Right lobe of liver (tissue), 6 donors: ENCODE measurements at regions not wholly inside any gene's neighbourhood (a gene's known extent, or its start where the extent isn't known, plus 50 kb on each side); places are given as distances from the start of the nearest gene placed in this dataset.

Source experiments
- ATAC-seq, 4 donors: fragments of 200-7000 bp; cut with Tn5 transposase; one replicate each; pipeline ENCODE4 v1.9.1; 2020; ENCODE audit warnings: mild to moderate bottlenecking in 4 of 4, moderate library complexity in 4 of 4
- DNase-seq, 3 donors: peaks; one replicate each; pipeline ENCODE4 v3.0.0-alpha.2; 2020
- H3K27ac ChIP-seq, 3 donors: fragments of 200-600 bp; one replicate each; pipeline ENCODE4 v1.8.0; 2022
- H3K27me3 ChIP-seq, 2 donors: fragments of 200-600 bp; one replicate each; pipeline ENCODE4 v1.8.0; 2022
- H3K36me3 ChIP-seq, 4 donors: fragments of 200-600 bp; sonication (generic) in 1 of 4; one replicate each; pipeline versions ENCODE4 v1.5.1 to v1.8.0; 2017 to 2022; ENCODE audit warnings: control low read depth in 1 of 4
- H3K4me1 ChIP-seq, 4 donors: fragments of 200-600 bp; sonication (generic) in 1 of 4; one replicate each; pipeline versions ENCODE4 v1.5.1 to v1.8.0; 2017 to 2022; ENCODE audit warnings: control low read depth in 1 of 4
- H3K4me3 ChIP-seq, 3 donors: fragments of 200-600 bp; one replicate each; pipeline ENCODE4 v1.8.0; 2022
- H3K9me3 ChIP-seq, 4 donors: fragments of 200-600 bp; sonication (generic) in 1 of 4; one replicate each; pipeline versions ENCODE4 v1.5.1 to v1.8.0; 2017 to 2022; ENCODE audit warnings: control low read depth in 1 of 4
- POLR2A ChIP-seq: fragments of 450-650 bp; IDR thresholded peaks from one replicate; pipeline ENCODE4 v1.6.1; 2017; ENCODE audit warnings: antibody characterized with exemption, mild to moderate bottlenecking
- WGBS: methylation state at CpG from one replicate; pipeline ENCODE4 v1.1.6; 2018; ENCODE audit warnings: low coverage, low lambda C conversion rate; ENCODE audit not compliant: insufficient coverage; ENCODE audit errors: missing lambda C conversion rate; 5-methylcytosine and 5-hydroxymethylcytosine counted together
- intact Hi-C, 2 donors: fragments of 100-400 bp; cut with DNase I; formaldehyde crosslinking; loops; one replicate each; pipeline versions ENCODE4 v1.11.2 to v1.14.1; 2022
- TF ChIP-seq, protein P1 (sequence below), 4 donors: fragments of 200-600 bp in 3 of 4; fragments of 450-650 bp in 1 of 4; IDR thresholded peaks; one replicate each; pipeline versions ENCODE4 v1.5.1 to v1.8.0; 2016 to 2022; ENCODE audit warnings: antibody characterized with exemption in 4 of 4, mild to moderate bottlenecking in 2 of 4
- donor health status: DM: no; HTN: yes; CAD: no.
- donor health status: DM: no; HTN: no; CAD: no.
- donor health status: DM: no; HTN: no; CAD: no.
- donor health status: DM: no; HTN: yes; CAD: no.
- donor health status: DM: no; HTN: yes; CAD: no.

DNA sequence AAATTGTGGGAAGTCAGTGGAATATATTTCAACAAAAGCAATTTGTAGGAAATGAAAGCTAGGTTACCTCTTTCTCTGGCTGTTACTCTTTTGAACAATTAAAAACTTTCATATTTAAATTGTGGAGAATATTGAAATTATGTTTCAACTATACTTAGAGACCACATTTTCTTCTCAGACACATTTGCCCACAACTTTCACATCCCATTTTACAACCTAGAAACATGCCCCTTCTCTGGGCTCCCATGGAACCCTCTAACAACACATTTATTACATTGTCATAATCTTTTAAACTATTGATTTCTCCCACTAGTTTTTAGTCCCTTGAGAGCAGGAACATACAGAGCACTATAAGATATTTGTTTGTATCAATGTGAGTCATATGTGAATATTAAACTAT lies 211.7 kb upstream of the TTC14 start:
- Histone ChIP-seq H3K4me1 (no peaks in the 10 kb centered on the region), H3K9me3 (no peaks in the 10 kb centered on the region), H3K36me3 (no peaks in the 10 kb centered on the region), H3K27me3 (no peaks in the 10 kb centered on the region), H3K4me3 (no peak overlapping the region), H3K27ac (no peak overlapping the region)
- TF ChIP-seq POLR2A: no peak
- TF ChIP-seq, protein P1, sequence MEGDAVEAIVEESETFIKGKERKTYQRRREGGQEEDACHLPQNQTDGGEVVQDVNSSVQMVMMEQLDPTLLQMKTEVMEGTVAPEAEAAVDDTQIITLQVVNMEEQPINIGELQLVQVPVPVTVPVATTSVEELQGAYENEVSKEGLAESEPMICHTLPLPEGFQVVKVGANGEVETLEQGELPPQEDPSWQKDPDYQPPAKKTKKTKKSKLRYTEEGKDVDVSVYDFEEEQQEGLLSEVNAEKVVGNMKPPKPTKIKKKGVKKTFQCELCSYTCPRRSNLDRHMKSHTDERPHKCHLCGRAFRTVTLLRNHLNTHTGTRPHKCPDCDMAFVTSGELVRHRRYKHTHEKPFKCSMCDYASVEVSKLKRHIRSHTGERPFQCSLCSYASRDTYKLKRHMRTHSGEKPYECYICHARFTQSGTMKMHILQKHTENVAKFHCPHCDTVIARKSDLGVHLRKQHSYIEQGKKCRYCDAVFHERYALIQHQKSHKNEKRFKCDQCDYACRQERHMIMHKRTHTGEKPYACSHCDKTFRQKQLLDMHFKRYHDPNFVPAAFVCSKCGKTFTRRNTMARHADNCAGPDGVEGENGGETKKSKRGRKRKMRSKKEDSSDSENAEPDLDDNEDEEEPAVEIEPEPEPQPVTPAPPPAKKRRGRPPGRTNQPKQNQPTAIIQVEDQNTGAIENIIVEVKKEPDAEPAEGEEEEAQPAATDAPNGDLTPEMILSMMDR (IDR thresholded peaks at IDR 0.05): no peak
- no peak for DNase-seq
- intact Hi-C loops: no loop called here
- no peak for ATAC-seq

DNA sequence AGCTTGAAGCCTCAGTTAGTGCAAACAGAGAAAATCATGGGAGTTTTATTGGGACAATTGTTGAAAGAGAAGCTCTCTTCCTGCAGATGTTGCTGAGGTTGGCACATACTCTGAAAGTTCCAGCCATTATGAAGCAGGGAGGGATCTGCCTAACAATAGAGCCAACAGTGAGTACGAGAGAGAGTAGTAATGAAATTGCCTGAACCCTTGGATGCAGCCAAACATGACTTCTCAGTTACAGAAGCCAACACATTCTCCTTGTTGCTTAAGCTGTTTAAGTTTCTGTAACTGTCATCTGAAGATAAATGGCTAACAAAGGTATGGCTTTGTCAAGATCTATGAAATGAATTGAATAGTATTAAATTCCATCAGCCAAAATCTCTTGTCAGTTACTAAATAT lies 211.0 kb upstream of the TTC14 start:
- H3K4me3 ChIP-seq: no peak overlapping the region
- intact Hi-C loops: no loop called here
- no peaks in the 10 kb centered on the region for H3K36me3 ChIP-seq
- H3K27me3 ChIP-seq: no peaks in the 10 kb centered on the region
- H3K27ac ChIP-seq: no peak overlapping the region
- DNase-seq (no peak), ATAC-seq (no peak)
- WGBS: no CpG with 5 or more reads among the region's 1 CpG
- H3K4me1 ChIP-seq: no peaks in the 10 kb centered on the region
- H3K9me3 ChIP-seq: no peaks in the 10 kb centered on the region
- no peak for TF ChIP-seq POLR2A
- TF ChIP-seq, protein P1 (IDR thresholded peaks at IDR 0.05): no peak

DNA sequence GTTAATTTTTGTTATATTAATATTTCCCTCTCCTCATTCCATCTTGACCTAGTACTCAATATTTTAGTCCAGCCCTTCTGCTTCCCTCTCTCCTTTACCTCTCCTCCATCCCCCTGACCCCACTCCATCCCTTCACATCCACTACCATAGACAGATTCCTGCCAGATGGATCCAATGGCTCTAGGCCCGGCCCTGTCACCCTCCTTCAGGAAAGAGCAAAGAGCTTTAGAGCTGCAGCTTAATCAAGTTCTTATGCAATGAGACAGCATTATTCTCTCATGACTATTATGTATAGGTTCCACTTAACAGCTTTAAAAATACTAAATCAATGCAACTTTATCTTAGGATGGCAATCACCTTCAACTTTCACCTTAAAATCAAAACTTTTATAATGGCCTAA lies 200.7 kb upstream of the TTC14 start:
- no peak for ATAC-seq
- intact Hi-C loops: no loop called here

DNA sequence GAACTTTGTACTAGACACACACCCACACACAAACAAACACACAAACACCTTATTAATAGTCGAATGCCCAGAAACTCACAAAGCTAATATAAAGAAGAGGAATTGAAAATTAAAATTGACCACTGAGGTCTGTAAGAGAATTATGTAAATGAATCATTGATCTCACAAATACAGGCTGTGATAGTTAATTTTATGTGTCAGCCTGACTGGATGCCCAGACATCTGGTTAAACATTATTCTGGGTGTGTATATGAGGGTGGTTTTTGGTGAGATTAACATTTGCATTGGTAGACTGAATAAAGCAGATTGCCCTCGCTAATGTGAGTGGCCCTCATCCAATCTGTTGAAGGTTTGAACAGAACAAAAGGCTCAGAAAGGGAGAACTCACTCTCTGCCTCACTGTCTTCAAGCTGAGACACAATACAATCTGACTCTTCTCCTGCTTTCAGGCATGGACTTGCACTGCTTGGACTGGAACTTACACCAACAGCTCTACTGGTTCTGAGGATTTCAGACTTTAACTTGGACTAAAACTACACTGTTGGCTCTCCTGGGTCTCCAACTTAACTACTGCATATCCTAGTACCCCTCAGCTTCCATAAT lies 199.4 kb upstream of the TTC14 start:
- H3K27ac ChIP-seq: no peak overlapping the region
- intact Hi-C loops: no loop called here
- ATAC-seq: no peak
- 38% methylated on average over 2 of the region's 2 CpGs for WGBS
- no peak for TF ChIP-seq POLR2A
- TF ChIP-seq, protein P1 (IDR thresholded peaks at IDR 0.05): no peak
- H3K4me3 ChIP-seq: no peak overlapping the region
- H3K9me3 ChIP-seq: no peaks in the 10 kb centered on the region
- H3K36me3 ChIP-seq: no peaks in the 10 kb centered on the region
- no peaks in the 10 kb centered on the region for H3K4me1 ChIP-seq
- no peaks in the 10 kb centered on the region for H3K27me3 ChIP-seq
- DNase-seq: no peak

More for the DNA sequence above, 200.7 kb upstream of the TTC14 start:
- 31% methylated on average over 1 of the region's 1 CpG for WGBS
- no peaks in the 10 kb centered on the region for H3K27me3 ChIP-seq
- H3K4me3 ChIP-seq: no peak overlapping the region
- no peaks in the 10 kb centered on the region for H3K4me1 ChIP-seq
- DNase-seq: no peak
- no peaks in the 10 kb centered on the region for H3K9me3 ChIP-seq
- no peak overlapping the region for H3K27ac ChIP-seq
- TF ChIP-seq, protein P1 (IDR thresholded peaks at IDR 0.05): no peak
- TF ChIP-seq POLR2A: no peak
- H3K36me3 ChIP-seq: no peaks in the 10 kb centered on the region

DNA sequence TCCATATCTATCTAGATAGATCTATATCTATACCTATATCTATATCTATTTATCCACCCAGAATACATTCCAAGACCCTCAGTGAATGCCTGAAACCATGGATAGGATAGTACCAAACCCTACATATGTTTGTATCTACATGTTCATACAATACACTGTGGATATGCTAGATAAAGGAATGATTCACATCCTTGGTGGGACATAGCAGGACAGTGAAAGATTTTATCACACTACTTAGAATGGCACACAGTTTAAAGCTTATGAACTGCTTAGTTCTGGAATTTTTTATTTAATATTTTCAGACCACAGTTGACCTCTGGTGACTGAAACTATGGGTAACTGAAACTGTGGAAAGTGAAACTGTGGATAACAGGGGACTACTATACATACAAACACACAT lies 198.8 kb upstream of the TTC14 start:
- H3K27ac ChIP-seq: no peak overlapping the region
- no peaks in the 10 kb centered on the region for H3K27me3 ChIP-seq

More for the DNA sequence above, 198.8 kb upstream of the TTC14 start:
- intact Hi-C loops: no loop called here
- no peaks in the 10 kb centered on the region for H3K9me3 ChIP-seq
- no peaks in the 10 kb centered on the region for H3K36me3 ChIP-seq
- H3K4me3 ChIP-seq: no peak overlapping the region
- TF ChIP-seq, protein P1 (IDR thresholded peaks at IDR 0.05): no peak
- DNase-seq: no peak
- no peak for ATAC-seq
- no peaks in the 10 kb centered on the region for H3K4me1 ChIP-seq
